Common myeloid progenitor, CD34-positive (primary cell): ENCODE measurements at regions not wholly inside any gene's neighbourhood (a gene's known extent, or its start where the extent isn't known, plus 50 kb on each side); places are given as distances from the start of the nearest gene placed in this dataset.
A peak's percentile ranks its signal among the peaks of the same experiment; 100 is the strongest.

Experiments
- CTCF ChIA-PET: fragments of 350-600 bp; sonication (Branson Sonifier 250); formaldehyde crosslinking; loops from one replicate; lab custom pipeline; 2021; ENCODE audit warnings: antibody characterized with exemption; lab: Charles Lee
- POLR2A ChIA-PET: fragments of 350-600 bp; sonication (Branson Sonifier 250); formaldehyde crosslinking; loops from one replicate; lab custom pipeline; 2021; ENCODE audit warnings: antibody characterized with exemption; lab: Charles Lee
- DNase-seq, 3 donors: peaks; one replicate each; pipeline versions ENCODE4 v3.0.0 to v3.0.0-alpha.2; 2013
- H3K27ac ChIP-seq, 2 experiments: 1 replicate in 1 of 2; 2 replicates in 1 of 2; pipeline ENCODE4 v1.7.0; 2013; ENCODE audit warnings: inconsistent platforms in 2 of 2, low read length in 2 of 2, mild to moderate bottlenecking in 2 of 2, low read depth in 1 of 2, moderate library complexity in 1 of 2; ENCODE audit not compliant: severe bottlenecking in 2 of 2, insufficient read depth in 1 of 2, poor library complexity in 1 of 2
- H3K27me3 ChIP-seq, 5 experiments: replicated peaks in 2 of 5; 1 replicate in 3 of 5; 2 replicates in 2 of 5; pipeline versions ENCODE4 v1.6.1 to v1.7.0; 2013; ENCODE audit warnings: low read length in 4 of 5, mild to moderate bottlenecking in 2 of 5, moderate library complexity in 2 of 5, inconsistent platforms in 1 of 5; ENCODE audit not compliant: insufficient read depth in 5 of 5, control insufficient read depth in 4 of 5
- H3K36me3 ChIP-seq, 4 experiments: 1 replicate in 2 of 4; 2 replicates in 2 of 4; pipeline versions ENCODE4 v1.6.1 to v1.7.0; 2013; ENCODE audit warnings: low read length in 3 of 4, control low read depth in 1 of 4, mild to moderate bottlenecking in 1 of 4; ENCODE audit not compliant: control insufficient read depth in 4 of 4, insufficient read depth in 4 of 4
- H3K4me1 ChIP-seq, 4 experiments: 1 replicate in 3 of 4; 2 replicates in 1 of 4; pipeline versions ENCODE4 v1.6.1 to v1.7.1; 2013; ENCODE audit warnings: low read length in 3 of 4, mild to moderate bottlenecking in 3 of 4, control low read depth in 1 of 4, inconsistent platforms in 1 of 4, moderate library complexity in 1 of 4; ENCODE audit not compliant: control insufficient read depth in 4 of 4, insufficient read depth in 4 of 4; ENCODE audit errors: control extremely low read depth in 1 of 4
- H3K4me3 ChIP-seq, 7 experiments: 1 replicate in 4 of 7; 2 replicates in 3 of 7; pipeline versions ENCODE4 v1.5.1 to v1.7.0; 2013; ENCODE audit warnings: mild to moderate bottlenecking in 7 of 7, low read length in 6 of 7, moderate library complexity in 6 of 7, inconsistent platforms in 2 of 7, low read depth in 2 of 7, control low read depth in 1 of 7; ENCODE audit not compliant: insufficient read depth in 4 of 7, control insufficient read depth in 1 of 7; ENCODE audit errors: extremely low read depth in 1 of 7
- H3K9me3 ChIP-seq, 5 experiments: 1 replicate in 4 of 5; 2 replicates in 1 of 5; pipeline versions ENCODE4 v1.6.1 to v1.7.1; 2013; ENCODE audit warnings: low read length in 4 of 5, mild to moderate bottlenecking in 2 of 5, inconsistent platforms in 1 of 5, low read depth in 1 of 5, moderate library complexity in 1 of 5; ENCODE audit not compliant: control insufficient read depth in 4 of 5, insufficient read depth in 2 of 5; ENCODE audit errors: control extremely low read depth in 1 of 5
- WGBS: methylation state at CpG from one replicate; pipeline ENCODE4 v1.1.5; 2013; ENCODE audit not compliant: insufficient coverage; 5-methylcytosine and 5-hydroxymethylcytosine counted together

DNA sequence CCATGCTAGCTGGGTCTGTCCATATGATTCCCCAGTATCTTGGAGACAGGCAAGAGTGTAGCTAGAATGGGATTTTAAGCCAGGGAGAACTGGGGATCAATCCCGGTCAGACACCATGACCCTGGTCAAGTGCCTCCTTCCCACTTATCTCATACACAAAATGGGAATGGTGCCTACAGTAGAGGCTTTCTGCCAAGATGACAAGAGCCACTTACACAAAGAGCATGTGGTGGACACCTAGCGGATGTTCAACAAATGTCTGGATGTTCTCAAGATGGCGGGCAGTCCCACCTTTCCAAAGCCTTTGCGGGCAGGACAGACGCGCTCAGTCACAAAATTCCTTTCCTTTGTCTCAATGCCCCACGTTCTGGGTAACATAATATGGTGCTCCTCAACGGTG lies 57.3 kb downstream of the MAF start:
- H3K27ac ChIP-seq = no peak overlapping the region
- no peaks in the 10 kb centered on the region for H3K9me3 ChIP-seq
- ChIA-PET CTCF (interaction anchor here (0.6 kb wide), 1 partner anchor 13 kb away, joined by 3 read pairs; no protein-coding TSS in a partner anchor), POLR2A (no interaction called here)
- peaks cover 0 to 8% (median 4%) of the 10 kb centered on the region in 4 experiments for H3K4me1 ChIP-seq
- no peak overlapping the region for H3K4me3 ChIP-seq
- no peaks in the 10 kb centered on the region for H3K27me3 ChIP-seq
- 100% methylated on average over 6 of the region's 8 CpGs for WGBS
- DNase-seq = no peak
- no peaks in the 10 kb centered on the region for H3K36me3 ChIP-seq

DNA sequence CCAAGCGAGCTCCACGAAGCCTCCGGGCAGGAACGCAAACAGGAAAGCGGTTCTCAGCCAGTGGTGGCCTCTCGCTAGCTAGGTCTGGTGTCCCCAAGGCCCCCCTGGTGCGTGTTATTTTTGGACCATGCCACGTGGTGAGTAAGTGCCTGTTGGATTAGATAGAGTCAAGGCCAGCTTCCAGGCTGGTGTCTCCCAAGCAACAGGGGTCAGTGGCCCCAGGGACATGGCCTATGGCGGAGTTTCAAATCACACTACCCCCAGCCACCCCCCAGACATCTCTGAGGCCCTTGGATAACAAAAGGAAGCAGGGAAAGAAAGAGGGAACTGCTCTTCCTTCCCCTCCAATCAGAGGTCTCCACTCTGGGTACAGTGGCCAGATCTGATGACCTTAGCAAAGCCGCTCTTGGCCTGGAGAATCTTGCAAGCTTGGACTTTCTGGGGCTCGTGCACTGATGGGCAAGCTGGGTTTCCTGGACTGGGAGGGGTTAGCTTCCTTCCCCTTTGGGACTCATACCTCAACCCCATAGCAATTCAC lies 58.2 kb downstream of the MAF start:
- H3K4me3 ChIP-seq = no peak overlapping the region
- DNase-seq = no peak
- H3K4me1 ChIP-seq = peaks cover 0 to 8% (median 4%) of the 10 kb centered on the region in 4 experiments
- H3K27ac ChIP-seq = no peak overlapping the region
- WGBS = 30% methylated on average over 9 of the region's 11 CpGs
- no peaks in the 10 kb centered on the region for H3K36me3 ChIP-seq
- no peaks in the 10 kb centered on the region for H3K27me3 ChIP-seq
- POLR2A ChIA-PET = no interaction called here
- H3K9me3 ChIP-seq = no peaks in the 10 kb centered on the region
- CTCF ChIA-PET = interaction anchor here (0.6 kb wide), 1 partner anchor 12 kb away, joined by 3 read pairs; no protein-coding TSS in a partner anchor

DNA sequence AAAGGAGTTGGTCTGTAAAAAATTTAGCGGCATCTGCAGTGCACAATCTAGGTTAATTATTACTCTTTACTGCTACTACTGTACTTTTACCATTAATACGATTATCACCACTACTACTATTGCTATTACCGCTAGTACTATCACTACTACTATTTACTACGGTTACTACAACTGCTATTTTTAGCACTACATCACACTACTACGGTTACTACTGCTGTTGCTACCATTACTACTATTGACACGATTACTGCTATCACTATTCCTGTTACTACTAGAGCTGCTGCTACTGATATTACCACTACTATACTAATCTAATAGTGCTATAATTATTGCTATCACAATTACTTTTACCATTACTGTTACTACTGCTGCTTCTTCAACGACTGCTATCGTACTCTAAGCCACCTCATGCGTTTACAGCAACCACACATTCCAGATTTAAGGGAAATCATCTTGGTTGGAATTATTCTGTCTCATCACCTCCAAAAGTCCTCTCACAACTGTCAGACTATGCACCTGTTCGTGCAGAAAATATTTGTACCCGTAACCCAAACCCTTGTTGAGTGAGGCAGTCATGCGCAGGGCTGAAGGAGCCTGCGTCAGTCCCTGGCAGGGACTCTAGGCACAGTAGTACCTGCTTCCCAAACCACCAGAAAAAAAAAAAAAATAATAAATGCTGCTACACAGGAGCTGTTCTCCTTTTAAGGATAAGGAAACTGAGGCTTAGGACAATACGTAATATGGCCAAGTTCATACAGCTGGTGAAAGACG lies 59.5 kb downstream of the MAF start:
- Histone ChIP-seq H3K9me3 (no peaks in the 10 kb centered on the region), H3K27ac (no peak overlapping the region), H3K36me3 (no peaks in the 10 kb centered on the region), H3K4me3 (no peak overlapping the region), H3K4me1 (peaks cover 0 to 8% (median 4%) of the 10 kb centered on the region in 4 experiments), H3K27me3 (no peaks in the 10 kb centered on the region)
- CTCF ChIA-PET = no interaction called here
- POLR2A ChIA-PET = no interaction called here
- 95% methylated on average over 8 of the region's 15 CpGs for WGBS
- DNase-seq = no peak

DNA sequence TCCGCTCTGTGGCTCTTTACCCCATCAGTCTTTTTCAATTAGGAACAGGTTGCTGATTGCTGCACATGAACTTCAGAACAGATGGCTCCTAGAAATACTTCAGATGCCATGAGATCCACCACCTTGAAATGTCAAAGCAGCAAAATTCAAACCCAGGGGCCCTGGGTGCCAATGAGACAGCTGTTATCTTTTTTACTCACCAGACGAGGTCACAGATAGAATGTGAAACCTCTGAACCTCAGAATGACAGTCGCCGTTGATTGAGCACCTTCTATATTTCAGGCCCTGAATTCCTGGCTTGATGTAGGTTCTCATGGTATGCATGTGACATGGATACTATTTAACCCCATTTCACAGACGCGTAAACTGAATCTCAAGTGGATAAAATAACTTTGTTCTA lies 63.0 kb downstream of the MAF start:
- no peaks in the 10 kb centered on the region for H3K27me3 ChIP-seq
- H3K4me1 ChIP-seq = peaks cover 0 to 7% (median 3%) of the 10 kb centered on the region in 4 experiments
- ChIA-PET POLR2A (no interaction called here), CTCF (interaction anchor here (1.0 kb wide), 1 partner anchor 11 kb away, joined by 4 read pairs; no protein-coding TSS in a partner anchor)
- H3K4me3 ChIP-seq = no peak overlapping the region
- H3K27ac ChIP-seq = no peak overlapping the region
- H3K36me3 ChIP-seq = no peaks in the 10 kb centered on the region
- 90% methylated on average over 4 of the region's 6 CpGs for WGBS
- no peaks in the 10 kb centered on the region for H3K9me3 ChIP-seq
- DNase-seq = no peak

DNA sequence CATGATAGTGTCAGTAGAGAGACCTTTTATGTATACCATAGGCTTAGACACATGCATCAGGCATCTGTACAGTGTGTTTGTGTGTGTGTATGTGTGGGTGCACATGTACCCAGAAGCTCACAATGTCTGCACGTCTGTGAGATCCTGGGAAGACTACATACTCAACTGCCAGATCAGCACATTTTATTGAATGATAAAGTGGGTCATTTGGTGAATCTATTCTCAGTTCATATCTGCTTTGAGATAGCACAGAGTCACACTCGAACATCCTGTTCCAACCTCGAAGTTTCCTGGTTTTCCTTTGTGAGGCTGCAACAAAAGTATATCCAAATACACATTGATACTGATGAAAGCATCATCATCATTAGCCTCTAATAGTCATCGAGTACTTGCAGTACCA lies 63.6 kb downstream of the MAF start:
- H3K4me3 ChIP-seq = no peak overlapping the region
- no peak for DNase-seq
- no peaks in the 10 kb centered on the region for H3K9me3 ChIP-seq
- H3K4me1 ChIP-seq = peaks cover 0 to under 1% (median under 1%) of the 10 kb centered on the region in 4 experiments
- CTCF ChIA-PET = interaction anchor here (1.0 kb wide), 1 partner anchor 12 kb away, joined by 4 read pairs; no protein-coding TSS in a partner anchor
- H3K36me3 ChIP-seq = no peaks in the 10 kb centered on the region
- H3K27ac ChIP-seq = no peak overlapping the region
- POLR2A ChIA-PET = no interaction called here
- WGBS = no CpG with 5 or more reads among the region's 4 CpGs
- no peaks in the 10 kb centered on the region for H3K27me3 ChIP-seq

DNA sequence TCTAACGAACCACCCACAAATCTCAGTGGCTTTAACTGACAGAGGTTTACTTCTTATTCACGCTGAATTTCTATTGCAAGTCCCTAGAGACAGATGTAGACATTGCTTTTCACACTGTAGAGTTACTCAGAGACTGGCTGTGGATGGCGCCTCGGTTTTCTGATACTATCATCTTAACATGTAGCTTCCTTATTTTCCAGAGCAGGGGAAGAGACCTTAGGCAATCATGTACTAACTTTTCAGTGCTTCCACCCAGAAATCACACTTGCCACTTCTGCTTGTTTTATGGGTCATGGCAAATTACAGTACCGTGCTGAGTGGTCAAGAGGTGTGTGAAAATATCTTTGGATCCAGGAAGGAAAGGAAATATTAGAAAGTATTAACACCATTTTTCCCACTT lies 65.4 kb downstream of the MAF start:
- no peaks in the 10 kb centered on the region for H3K9me3 ChIP-seq
- 44% methylated on average over 4 of the region's 5 CpGs for WGBS
- peak in 2 of 3 donors; percentile 7 to 11 for DNase-seq
- no peaks in the 10 kb centered on the region for H3K27me3 ChIP-seq
- no peak overlapping the region for H3K4me3 ChIP-seq
- no peaks in the 10 kb centered on the region for H3K36me3 ChIP-seq
- CTCF ChIA-PET = no interaction called here
- POLR2A ChIA-PET = no interaction called here
- H3K4me1 ChIP-seq = no peaks in the 10 kb centered on the region
- H3K27ac ChIP-seq = no peak overlapping the region

DNA sequence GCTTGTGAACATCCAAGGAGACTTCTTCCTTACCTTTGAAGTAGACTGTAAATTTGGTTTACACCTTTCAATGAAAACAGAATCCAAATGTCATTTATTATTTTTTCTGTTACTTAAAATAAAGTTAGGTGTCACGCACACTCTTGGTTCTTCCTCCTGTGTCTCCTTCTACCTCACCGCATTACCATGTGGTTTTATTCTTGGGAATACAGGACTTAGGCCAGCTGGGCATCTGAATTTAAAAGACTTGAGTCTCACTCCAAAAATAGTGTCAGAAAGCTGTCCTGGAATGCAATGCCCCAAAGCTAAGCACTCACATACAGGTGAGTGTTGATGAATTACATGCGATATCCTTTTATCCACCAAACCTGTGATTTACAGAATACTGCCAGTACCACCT lies 66.4 kb downstream of the MAF start:
- no peaks in the 10 kb centered on the region for H3K27me3 ChIP-seq
- CTCF ChIA-PET = no interaction called here
- no peak overlapping the region for H3K4me3 ChIP-seq
- H3K9me3 ChIP-seq = no peaks in the 10 kb centered on the region
- H3K27ac ChIP-seq = no peak overlapping the region
- POLR2A ChIA-PET = no interaction called here
- H3K4me1 ChIP-seq = no peaks in the 10 kb centered on the region
- no peaks in the 10 kb centered on the region for H3K36me3 ChIP-seq
- WGBS = no CpG with 5 or more reads among the region's 3 CpGs
- no peak for DNase-seq
